ENCODE measurements at regions not wholly inside any gene's neighbourhood (a gene's known extent, or its start where the extent isn't known, plus 50 kb on each side); places are given as distances from the start of the nearest gene placed in this dataset.

DNA sequence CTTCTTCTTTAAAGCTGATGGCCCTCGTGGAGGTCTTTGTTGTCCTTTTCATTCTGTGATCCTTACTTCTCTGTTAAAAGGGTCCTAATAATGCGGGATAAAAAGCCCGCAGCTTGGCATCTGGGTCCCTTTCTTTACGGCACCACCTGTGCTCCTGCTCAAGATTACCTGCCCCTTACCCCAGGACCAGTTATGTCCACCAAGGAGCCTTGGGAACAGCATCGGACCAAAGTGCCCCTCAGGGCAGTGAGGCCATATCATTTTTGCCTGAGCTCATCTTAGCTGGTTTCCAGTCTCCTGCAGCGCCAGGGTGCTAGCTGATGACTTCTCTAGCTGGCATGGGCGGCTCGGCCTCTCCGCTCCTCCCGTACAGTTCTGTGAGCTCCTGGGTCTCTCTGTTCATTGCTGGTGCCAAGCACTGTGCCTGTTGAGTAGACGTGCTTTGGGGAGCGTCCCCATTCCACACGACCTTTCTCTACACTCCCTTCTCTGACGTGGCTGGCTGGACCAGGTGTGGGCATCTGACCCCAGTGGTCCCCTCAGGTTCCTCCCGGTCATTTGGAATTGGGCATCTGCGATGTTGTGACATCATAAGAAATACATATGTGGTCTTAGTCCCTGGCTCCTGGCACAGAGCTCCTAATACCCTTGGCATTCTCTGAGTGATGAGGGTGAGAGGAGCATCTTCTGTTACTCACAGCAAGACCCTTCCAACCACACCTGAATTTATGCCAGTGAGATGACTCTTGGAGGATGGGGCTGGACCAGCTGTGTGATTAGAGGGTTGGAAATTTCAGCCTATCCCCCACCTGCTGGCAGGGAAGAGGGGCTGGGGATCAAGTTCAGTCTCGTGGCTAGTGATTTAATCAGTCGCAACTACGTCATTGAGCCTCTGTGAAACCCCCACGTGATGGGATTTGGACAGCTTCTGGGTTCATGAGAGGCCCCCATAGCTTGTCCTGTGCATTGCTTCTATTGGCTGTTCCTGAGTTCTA is 134.2 kb upstream of the HS6ST1 start:
- DNase-seq = no peak

DNA sequence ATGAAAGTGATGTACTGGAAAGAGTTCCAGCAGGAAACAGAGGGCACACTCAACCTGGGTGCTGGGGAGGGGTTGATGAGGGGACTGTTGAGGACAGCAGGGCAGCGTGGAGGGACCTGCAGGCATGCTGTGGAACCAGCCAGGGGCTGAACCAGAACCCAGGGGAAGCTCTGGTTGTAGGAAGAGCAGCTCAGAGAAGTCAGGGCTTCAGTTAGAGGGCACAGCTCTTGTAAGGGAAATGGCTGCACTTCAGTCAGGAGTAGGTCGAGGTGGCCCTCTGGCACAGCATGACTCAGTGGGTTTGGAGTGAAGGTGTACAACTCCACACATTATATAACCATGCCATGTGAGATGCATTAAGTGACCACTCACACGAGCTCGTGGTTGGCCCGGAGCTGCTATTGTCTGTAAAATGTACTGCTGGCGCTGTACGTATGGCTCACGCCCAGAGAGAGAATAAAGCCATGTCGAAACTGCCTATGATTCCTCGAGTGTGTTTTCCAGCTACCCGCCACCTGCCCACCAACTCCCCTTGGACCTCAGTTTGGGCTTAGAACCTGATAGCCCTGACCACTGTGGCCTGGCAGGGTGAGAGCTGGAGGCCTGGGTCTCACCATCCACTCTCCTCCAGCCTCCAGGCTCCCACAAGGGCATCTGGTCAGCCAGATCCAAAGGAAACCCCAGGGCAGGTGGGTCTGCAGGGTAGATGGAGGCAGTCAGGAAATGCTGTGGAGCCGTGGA is 136.5 kb upstream of the HS6ST1 start:
- no peak for DNase-seq

DNA sequence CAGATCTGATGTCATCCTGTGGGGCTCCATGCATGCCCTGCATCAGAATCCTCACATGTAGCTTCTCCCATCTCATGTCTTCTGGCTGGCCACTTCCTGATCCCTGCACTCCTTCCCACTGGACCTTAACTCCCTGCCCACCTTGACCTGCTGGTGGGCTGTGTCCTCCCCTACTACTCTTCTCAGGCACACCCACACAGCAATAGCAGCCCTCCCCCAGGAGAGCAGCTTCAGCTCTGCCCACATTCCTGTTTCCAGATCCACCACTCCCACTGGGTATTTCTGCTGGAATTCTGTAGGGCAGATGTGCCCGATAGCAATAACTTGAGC is 137.0 kb upstream of the HS6ST1 start:
- no peak for DNase-seq

DNA sequence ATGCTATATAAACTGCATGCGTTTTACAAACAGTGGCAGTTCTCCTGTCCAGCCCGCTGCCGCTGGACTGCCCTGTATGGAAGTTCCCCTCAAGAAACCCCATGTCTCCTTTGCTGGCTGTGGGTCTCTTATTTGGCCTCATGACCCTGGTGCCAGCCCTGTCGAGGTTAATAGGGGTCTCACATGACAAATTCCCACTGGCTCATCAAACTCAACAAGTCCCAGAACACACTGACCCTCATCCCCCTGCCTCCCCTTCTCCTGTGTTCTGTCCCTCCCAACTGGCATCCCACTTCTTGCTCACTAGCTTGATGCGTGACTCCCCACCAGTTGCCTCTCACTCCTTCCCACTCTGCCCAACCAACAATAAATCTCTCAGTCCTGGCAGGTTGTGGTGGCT is 137.6 kb upstream of the HS6ST1 start:
- DNase-seq = no peak

DNA sequence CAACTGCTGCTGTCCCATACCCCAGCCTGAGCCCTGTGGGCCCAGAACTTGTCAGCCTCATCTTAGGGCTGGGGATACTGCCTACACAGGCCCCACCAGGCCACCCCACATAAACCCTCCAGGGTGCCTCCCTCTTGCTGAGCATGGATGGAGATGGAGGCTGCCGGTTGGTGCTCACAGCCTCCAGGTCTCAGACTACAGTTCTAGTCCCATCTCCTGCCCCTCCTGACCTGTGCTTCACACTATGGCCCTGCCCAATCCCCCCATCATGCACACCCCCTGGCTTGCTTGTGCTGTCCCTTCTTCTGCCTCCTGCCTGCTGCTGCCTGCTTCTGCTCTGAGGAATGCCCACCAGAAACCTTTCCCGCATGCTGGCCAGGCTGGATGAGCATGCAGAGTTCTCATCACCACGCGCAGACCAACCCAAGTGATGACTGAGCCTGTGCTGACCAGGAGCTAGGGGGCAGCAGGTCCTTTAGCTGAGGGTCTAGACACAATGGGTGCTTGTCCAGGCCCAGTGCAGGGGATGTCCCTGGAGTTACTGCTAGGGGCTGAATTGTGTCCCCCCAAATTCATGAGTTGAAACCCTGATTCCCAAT is 138.4 kb upstream of the HS6ST1 start:
- no peak for DNase-seq

DNA sequence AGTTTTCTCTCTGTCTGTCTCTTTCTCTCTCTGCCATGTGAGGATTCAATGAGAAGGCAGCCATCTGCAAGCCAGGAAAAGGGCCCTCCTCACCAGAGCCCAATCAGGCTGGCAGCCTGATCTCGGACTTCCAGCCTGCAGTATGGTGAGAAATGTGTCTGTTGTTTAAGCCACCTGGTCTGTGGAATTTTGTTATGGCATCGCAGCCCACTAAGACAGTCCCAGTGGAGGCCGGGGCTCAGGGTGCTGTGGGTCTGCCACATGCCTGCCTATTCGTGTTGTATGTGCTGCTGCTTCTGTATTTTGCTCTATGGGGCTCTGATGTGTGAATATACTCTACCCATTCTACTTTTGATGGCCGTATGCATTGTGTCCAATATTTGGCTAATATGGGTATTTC is 139.0 kb upstream of the HS6ST1 start:
- DNase-seq = no peak

DNA sequence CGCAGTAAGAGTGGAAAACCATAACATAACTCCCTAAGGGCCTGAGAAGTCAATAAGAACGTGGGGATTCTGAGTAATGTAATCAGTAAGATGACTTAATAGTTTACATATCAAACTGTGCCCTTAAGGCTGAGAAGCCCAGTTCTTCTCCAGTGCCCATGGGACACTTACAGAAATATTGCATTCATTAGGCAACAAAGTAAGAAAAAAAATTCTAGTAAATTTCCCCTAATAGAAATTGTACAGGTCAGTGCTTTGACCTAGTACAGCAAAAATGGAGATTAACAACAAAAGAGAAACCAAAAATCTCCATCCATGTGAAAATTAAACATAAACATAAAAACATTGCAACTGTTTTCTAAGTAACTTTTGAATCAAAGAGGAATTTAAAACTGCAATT is 139.8 kb upstream of the HS6ST1 start:
- DNase-seq = no peak

DNA sequence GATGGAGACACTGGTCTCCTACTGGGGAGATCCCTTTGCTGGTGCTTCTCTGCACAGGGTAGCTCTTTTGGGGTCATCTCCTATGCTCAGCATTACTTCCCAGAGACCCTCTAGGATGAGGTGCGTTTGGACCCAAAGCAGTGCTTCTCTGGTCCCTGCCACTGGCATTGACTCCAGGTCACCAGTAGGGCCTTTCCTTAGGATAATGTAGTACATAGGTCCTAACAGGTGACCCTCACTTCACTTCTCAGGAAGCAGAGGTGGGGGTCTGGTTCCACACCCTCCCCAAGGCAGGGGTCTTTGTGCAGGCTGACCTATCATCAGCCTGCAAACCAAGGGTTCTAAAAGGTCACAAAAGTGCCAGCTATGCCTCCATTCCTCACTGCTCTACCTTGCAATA is 145.8 kb upstream of the HS6ST1 start:
- no peak for DNase-seq

DNA sequence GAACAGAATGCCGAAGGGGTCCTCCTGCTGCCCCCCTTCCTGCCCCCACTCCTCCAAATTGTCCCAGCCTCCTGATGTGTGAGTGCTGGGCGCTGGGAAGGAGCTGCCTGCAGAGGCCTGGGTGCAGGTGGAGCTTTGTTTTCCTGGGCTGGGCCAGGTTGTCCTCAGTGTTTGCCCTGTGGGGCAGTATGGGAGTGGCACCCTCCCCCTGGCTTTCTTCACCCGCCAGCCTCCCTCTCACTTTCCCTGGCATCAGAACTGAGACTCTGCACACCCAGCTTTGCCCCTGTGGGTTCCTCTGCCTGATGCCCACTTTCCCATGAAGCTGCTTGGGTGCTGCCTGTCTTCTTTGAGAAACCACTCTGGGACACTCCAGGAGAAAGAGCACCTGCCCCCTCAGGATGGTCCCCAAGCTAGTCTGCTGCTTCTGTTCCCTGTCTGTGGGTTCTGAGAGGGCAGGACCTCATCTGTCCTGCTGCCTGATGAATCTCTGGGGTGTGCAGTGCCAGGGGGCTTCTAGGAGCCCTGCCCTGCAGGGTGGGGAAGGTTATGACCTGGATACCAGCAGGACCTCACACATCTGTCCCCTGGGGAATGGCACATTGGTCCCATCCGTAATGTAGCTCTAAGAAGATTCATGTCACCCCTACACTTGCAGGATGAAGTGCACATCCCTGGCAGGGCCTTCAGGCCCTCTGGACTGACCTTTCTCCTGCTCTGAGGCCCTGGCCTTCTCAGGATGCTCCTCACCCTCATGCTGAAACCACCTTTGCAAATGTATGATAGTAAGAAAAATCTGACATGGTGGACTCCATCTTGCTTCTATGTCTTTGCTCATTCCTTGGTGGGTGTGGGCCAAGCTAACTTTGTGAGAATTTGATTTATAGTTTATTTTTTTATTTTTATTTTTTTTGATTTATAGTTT is 146.8 kb upstream of the HS6ST1 start:
- DNase-seq = no peak

DNA sequence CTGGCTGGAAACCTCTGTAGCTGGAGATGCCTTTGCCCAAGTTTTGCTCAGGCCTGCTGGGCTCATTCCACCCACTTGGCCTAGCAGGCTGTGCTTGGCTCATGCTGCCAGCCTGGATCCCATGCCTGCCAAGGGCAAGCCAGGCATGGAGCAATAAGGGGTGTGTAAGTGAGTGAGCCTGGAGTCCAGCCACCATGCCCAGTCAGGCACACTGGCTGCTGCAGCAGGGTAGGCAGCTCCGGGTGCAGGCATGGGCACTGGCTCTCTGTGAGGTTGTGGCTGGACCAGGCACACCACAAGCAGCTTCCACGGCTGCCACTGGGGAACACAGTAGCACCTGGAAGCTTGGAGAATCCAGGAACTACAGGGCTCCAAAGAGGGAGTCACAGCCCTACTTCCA is 147.7 kb upstream of the HS6ST1 start:
- no peak for DNase-seq

DNA sequence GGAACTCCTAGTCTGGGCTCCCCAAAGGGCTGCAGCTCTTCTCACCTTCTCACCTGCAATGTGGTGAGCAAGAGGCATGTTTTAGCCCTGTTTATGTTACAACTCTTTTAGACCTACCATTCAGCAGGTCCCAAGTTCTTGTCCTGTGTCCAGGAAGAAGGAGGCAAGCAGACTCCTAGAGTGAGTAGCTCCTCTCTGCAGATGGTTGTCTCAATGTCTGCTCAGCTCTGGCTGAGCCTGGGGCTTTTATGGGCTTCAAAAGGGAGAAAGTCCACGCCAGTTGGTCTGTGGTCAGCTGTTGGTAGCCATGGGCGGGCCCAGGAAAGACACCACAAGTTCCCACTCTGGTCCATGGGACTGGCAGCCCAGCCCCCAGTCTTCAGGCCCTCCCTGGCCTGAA is 148.1 kb upstream of the HS6ST1 start:
- DNase-seq = no peak

DNA sequence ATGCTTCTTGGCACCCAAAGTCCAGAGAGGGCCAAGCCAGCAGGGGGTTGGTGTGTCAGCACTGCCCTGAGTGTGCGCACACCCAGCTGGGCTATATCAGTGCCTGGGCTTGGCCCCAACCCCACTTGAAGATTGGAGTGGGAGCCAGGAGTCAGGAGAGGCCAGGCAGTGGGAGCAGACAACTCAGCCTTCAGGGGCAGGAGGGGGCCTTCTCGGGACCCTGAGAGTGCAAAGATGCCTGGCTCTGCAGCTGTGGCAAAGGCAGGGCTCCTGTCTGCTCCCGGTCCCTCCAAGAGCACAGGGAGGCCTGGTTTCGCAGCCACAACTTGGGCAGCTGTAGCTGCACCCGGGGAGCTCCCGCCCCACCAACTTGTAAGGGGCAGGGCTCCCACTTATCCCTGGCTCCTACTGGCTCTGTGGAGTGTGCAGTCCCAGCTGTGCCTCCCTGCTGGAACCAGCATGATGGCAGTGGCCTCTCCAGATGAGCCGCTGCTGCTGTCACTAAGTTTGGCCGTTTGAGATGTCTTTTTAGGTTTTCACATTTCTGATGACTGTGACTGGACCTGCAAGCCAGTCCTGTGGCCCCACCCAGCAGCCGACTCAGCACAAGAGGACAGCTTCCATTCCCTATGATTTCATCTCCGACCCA is 148.8 kb upstream of the HS6ST1 start:
- no peak for DNase-seq

DNA sequence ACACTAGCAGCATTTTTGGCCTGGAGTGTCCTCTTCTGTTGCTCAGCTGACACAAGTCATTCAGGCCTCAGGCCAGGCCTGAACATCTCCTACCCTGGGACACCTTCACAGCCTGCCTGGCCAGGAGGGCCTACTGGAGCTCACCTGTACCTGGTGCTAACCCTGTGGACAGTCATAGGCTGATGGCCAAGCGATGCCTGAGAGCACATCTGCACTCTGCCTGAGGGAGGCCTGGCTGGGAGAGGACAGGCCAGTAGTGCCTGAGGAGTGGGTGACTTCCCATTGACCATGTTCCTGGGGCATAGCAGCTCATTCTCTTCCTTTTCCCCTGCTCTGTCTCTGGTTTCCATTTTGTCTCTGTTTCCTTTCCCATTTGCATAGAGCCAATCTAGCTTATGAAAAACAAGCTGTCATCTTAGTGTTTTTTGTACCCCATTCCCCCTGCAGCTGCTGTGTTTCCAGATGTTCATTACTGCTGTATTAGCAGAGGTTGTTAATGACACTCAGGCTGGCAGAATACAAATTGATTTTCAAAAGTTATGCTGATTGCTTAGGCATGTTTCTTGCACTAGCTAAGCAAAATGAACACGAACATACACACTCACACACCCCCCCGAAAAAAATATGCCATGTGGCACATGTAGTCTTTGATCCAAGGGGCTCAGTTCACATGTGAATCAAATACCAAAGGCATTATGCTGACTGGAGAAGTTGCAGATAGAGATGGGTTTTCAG is 149.7 kb upstream of the HS6ST1 start:
- no peak for DNase-seq

DNA sequence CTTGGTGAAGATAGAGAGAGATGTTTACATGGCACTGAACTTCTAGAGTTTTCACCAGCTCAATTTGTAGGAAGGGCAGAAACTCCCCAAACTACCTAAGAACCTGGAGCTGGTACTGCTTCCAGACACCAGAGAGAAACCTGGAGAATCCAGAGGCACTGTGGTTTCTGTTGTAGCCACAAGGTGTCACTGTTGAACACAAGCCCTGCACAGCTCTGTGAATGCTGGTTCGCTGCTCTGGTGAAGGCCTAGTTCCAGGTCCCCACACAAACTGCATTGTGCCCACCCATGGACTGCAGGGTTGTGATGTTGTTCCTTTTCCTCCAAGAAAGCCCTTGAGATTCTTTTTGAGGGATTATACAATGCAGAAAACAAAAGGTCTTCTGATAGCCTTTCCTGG is 150.5 kb upstream of the HS6ST1 start:
- DNase-seq = no peak

DNA sequence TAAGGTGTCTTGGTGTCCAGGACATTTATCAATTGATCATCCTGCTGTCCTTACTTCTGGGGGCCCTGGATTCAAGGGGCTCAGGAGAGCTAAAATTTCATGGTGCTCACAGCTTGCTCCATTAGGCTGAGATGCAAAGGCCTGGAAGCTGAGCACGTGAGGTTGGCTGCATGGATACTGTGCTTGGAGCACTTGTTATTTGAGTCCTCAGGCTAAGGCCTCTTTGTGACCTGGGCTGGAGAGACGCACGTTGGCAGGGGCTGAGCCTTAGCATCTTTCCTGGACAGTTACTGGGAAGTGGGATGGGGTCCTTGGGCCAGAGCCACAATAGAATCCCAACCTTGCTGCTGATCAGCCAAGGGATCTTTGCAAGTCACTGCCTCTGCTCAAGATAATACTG is 151.2 kb upstream of the HS6ST1 start:
- DNase-seq = no peak

DNA sequence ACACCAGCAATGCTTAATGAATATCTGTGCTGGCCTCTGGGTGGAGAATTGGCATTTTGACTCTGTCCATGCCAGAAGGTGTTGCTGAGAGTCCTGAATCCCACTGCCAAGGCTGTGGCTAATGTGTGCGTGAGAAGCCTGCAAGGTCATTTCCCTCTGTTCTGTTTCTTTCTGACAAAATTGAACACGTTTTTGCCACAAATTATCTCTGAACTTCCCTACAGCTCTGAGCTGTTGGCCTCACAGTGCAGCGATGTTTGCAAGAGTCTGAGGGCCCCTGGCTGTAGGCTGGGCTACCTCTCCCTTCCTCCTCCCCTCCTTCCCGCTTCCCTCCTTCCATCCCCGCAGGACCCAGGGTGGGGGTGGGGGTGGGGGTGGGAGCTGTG is 154.1 kb upstream of the HS6ST1 start:
- no peak for DNase-seq

DNA sequence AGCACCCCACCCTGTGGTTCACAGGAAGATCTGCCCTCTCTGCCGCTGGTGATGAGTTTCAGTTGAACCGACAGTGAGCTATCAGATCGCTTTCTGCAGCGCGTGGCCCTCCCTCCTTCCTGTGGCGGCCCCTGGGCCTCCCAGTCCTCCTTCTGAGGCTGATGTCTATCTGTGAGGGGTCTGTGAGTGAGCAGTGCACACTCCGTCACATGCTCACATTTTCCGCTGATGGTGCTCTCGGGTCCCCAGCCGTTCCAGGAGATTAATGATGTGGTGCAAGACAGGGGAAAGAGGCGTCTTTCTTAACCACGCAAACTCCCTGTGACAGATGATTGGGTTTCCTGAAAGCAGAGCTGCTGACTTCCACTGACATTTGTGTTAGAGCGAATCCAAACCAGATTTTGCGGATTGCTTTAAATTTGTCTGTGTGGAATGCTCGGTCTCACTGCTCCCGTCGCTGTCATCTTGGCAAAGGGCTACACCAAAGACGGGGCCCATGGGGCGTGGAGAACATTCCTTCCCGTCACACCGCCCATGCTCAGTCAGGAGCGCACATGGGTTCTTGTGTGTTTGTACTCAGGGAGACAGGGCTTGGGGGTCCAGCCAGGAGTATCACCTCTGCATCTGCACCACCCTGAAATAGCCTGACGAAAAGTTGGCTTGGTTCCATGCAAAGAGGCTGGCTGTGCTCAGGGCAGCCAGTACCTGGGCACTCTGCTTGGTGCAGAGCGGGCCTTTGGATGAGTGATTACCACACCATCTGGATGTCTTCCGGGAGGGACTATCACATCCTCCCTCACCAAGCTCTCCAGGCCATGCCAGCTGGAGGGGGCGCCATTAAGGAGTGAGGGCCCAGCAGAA is 154.7 kb upstream of the HS6ST1 start:
- DNase-seq = no peak

DNA sequence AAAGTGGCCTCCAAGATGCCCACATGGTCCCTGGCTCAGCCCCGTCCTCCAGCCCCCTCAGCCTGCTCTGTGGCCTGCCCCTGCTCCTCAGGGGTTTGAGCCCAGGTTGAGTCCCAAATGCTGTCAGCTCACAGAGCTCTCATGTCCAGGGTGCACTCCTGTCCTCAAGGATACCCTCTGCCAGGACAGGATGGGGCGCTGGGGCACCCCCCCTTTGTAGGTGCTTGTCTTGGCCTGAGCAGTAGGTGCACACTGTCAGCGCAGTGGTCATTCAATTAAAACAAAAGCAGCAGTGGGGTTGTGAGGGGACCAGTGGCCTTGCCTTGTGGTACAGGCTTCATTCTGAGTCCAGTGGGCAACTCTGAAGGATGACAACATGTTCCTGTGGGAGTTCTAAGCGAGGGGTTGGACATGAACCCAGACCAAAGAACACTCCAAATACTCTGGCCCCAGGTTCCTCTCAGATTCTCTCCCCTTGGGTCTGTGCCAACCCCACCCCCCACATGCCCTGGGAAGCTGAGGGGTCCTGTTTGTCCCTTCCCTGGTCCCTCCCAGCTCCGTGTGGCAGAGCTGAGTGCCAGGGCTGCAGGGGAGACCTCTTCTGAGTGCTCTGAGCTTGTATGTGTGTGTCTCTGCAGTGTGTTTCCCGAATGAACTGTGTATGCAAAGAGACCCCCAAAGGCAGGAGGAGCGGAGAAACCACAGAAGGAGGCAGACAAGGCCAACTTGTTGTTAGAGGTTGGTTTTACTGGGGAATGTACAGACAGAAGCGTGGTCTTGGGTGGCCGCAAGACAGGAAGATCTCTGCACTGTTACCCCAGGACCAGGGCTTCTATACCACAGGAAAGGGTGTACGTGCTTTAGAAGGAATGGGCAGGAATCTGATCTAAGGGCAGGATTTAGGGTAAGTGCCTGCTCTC is 155.6 kb upstream of the HS6ST1 start:
- DNase-seq = no peak

DNA sequence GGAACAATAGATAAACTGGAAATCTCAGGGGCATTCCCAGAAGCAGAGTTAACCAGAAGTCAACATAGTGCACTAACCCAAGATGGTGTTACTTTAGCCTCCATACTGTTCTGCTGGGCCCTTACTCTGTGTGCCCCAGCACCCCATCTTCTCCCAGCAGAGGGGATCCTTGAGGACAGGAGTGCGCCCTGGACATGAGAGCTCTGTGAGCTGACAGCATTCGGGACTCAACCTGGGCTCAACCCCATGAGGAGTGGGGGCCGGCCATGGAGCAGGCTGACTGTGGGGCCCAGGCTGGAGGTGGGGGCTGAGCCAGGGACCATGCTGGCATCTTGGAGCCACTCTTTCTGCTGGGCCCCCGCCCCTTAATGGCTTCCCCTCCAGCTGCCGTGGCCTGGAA is 156.3 kb upstream of the HS6ST1 start:
- no peak for DNase-seq

All from activated CD4-positive, alpha-beta T cell treated with anti-CD3 and anti-CD28 coated beads, Interleukin-2, amount 50 U/mL, for 1 hour (primary cell).